Adrenal gland (tissue), 5 donors: ENCODE measurements at regions not wholly inside any gene's neighbourhood (a gene's known extent, or its start where the extent isn't known, plus 50 kb on each side); places are given as distances from the start of the nearest gene placed in this dataset.

Experiments
- POLR2A ChIP-seq, 2 donors: fragments of 450-650 bp; IDR thresholded peaks; one replicate each; pipeline ENCODE4 v1.6.1; 2017; ENCODE audit warnings: antibody characterized with exemption in 2 of 2, mild to moderate bottlenecking in 2 of 2, moderate library complexity in 1 of 2
- TF ChIP-seq, protein P1 (sequence below), 6 experiments: fragments of 450-650 bp in 4 of 6; fragments of 200-600 bp in 2 of 6; sonication (generic) in 1 of 6; IDR thresholded peaks; 1 replicate in 5 of 6; 2 replicates in 1 of 6; pipeline versions ENCODE4 v1.5.1 to v1.8.0; 2016 to 2021; ENCODE audit warnings: antibody characterized with exemption in 6 of 6, mild to moderate bottlenecking in 2 of 6, moderate library complexity in 1 of 6
- donor health status: DM: no; HTN: no; CAD: no.

DNA sequence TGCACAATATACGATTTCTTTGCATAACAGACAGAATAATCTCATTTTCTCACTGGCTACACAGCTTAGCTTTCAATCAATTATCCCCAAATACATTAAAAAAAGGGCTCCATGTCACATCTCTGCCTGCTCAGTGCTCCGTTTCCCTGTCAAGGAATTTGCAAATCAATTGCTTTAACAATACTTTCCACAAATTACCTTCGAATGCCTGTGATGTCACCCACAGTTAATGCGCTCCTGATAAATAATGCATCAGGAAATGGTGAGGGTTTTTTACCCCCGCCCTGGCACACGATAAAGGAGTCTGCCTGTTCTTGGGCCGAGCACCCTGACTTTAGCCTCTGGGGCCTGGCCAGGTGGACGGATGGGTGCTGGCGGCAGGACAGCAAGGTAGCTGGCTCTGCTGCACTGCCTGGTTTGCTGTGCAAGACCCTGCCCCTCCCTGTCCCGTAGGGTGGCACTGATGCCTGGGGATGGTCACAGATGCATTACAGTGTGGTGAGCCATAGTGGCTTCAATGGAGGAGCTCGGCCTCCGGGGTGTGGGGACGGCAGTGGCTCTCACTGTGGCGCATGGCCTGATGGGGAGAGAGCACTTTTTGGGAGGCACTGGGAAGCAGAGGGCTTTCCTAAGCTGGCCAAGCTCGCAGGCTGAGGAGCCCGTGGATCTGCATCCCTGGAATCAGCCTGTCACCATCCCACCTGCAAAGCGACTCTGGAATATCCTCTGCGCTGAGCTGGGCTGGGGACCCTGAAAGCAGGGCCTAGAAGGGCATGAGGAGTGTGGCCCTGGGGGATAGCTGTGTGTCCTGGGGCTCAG is 88.3 kb upstream of the HS6ST1 start:
- TF ChIP-seq, protein P1, sequence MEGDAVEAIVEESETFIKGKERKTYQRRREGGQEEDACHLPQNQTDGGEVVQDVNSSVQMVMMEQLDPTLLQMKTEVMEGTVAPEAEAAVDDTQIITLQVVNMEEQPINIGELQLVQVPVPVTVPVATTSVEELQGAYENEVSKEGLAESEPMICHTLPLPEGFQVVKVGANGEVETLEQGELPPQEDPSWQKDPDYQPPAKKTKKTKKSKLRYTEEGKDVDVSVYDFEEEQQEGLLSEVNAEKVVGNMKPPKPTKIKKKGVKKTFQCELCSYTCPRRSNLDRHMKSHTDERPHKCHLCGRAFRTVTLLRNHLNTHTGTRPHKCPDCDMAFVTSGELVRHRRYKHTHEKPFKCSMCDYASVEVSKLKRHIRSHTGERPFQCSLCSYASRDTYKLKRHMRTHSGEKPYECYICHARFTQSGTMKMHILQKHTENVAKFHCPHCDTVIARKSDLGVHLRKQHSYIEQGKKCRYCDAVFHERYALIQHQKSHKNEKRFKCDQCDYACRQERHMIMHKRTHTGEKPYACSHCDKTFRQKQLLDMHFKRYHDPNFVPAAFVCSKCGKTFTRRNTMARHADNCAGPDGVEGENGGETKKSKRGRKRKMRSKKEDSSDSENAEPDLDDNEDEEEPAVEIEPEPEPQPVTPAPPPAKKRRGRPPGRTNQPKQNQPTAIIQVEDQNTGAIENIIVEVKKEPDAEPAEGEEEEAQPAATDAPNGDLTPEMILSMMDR (IDR thresholded peaks at IDR 0.05) = no peak
- no peak for TF ChIP-seq POLR2A (IDR thresholded peaks at IDR 0.05)
